Left colon (tissue), 2 donors: ENCODE measurements at regions not wholly inside any gene's neighbourhood (a gene's known extent, or its start where the extent isn't known, plus 50 kb on each side); places are given as distances from the start of the nearest gene placed in this dataset.
"Not testable (repeated sequence)": the region's sequence is repeated elsewhere in the genome, so short reads cannot be mapped to it uniquely, and the experiment has no call there.

Experiments
- ATAC-seq: fragments of 200-7000 bp; cut with Tn5 transposase; one replicate; pipeline ENCODE4 v1.9.1; 2020; ENCODE audit warnings: mild to moderate bottlenecking, moderate library complexity
- DNase-seq, 2 donors: peaks; one replicate each; pipeline ENCODE4 v3.0.0-alpha.2; 2020
- intact Hi-C, 2 donors: fragments of 100-400 bp; cut with DNase I in 1 of 2; cut with micrococcal nuclease in 1 of 2; formaldehyde crosslinking; loops; one replicate each; pipeline versions ENCODE4 v1.11.2 to v1.14.0; 2022; cut with DNase I, micrococcal nuclease
- donor health status: DM: no; HTN: no; CAD: no.
- donor health status: DM: yes; HTN: yes; CAD: no.

- intact Hi-C loops: loop anchor here (5.0 to 10.0 kb wide), 3 partner anchors 397 to 665 kb away; no protein-coding TSS in a partner anchor
- peak; percentile 86 for ATAC-seq
- peak in 1 of 2 donors; percentile 42 for DNase-seq
Measured at GRCh38 chr16:48687421-48688038, 77.5 kb upstream of the N4BP1 start.

GRCh38 chr16:48684148-48684547, 74.2 kb upstream of the N4BP1 start:
- ATAC-seq (no peak), DNase-seq (no peak)
- intact Hi-C loops: loop anchor here in 1 of 2 donors (10.0 kb wide), 1 partner anchor 401 kb away; no protein-coding TSS in a partner anchor

- DNase-seq (no peak), ATAC-seq (no peak)
- intact Hi-C loops: loop anchor here in 1 of 2 donors (10.0 kb wide), 1 partner anchor 402 kb away; no protein-coding TSS in a partner anchor
Measured at GRCh38 chr16:48682971-48683370, 73.0 kb upstream of the N4BP1 start.

GRCh38 chr16:48681520-48681919, 71.5 kb upstream of the N4BP1 start:
- DNase-seq (no peak), ATAC-seq (no peak)
- intact Hi-C loops: loop anchor here in 1 of 2 donors (10.0 kb wide), 1 partner anchor 403 kb away; no protein-coding TSS in a partner anchor

- intact Hi-C loops: loop anchor here in 1 of 2 donors (10.0 kb wide), 1 partner anchor 404 kb away; no protein-coding TSS in a partner anchor
- ATAC-seq (no peak), DNase-seq (no peak)
Measured at GRCh38 chr16:48680881-48681280, 70.9 kb upstream of the N4BP1 start.

GRCh38 chr16:48676836-48677235, 66.9 kb upstream of the N4BP1 start:
- ATAC-seq (no peak), DNase-seq (no peak)
- intact Hi-C loops: no loop called here

- intact Hi-C loops, ATAC-seq, DNase-seq: not testable (repeated sequence)
Measured at GRCh38 chr16:48668184-48668583, 58.2 kb upstream of the N4BP1 start.

GRCh38 chr16:48659940-48660339, 50.0 kb upstream of the N4BP1 start:
- intact Hi-C loops: no loop called here
- ATAC-seq (no peak), DNase-seq (no peak)
